GM12891 (cell line): ENCODE measurements at regions not wholly inside any gene's neighbourhood (a gene's known extent, or its start where the extent isn't known, plus 50 kb on each side); places are given as distances from the start of the nearest gene placed in this dataset.

Experiments used
- DNase-seq: peaks from one replicate; pipeline ENCODE4 v3.0.0; 2011; ENCODE audit warnings: low spot score; ENCODE audit not compliant: insufficient read length
- FAIRE-seq: peaks from 2 replicates; lab custom pipeline; 2011; peaks lifted over from hg19 to GRCh38; lab: Jason Lieb, UNC
- PAX5 ChIP-seq: IDR thresholded peaks from 2 replicates; pipeline ENCODE4 v1.6.1; 2011; ENCODE audit warnings: low read length, moderate library complexity, mild to moderate bottlenecking; ENCODE audit not compliant: insufficient read depth, severe bottlenecking
- POLR2A ChIP-seq: IDR thresholded peaks from 2 replicates; pipeline ENCODE4 v1.6.1; 2011; ENCODE audit warnings: low read depth, low read length, control low read depth
- POLR2AphosphoS5 ChIP-seq: IDR thresholded peaks from 2 replicates; pipeline ENCODE4 v1.6.1; 2011; ENCODE audit warnings: low read depth, low read length, control low read depth
- POU2F2 ChIP-seq: IDR thresholded peaks from 2 replicates; pipeline ENCODE4 v1.6.1; 2011; ENCODE audit warnings: low read depth, mild to moderate bottlenecking, control low read depth, low read length, moderate library complexity
- SPI1 ChIP-seq: IDR thresholded peaks from 2 replicates; pipeline ENCODE4 v1.6.1; 2011; ENCODE audit warnings: low read depth, low read length, control low read depth
- TAF1 ChIP-seq: IDR thresholded peaks from 2 replicates; pipeline ENCODE4 v1.6.1; 2011; ENCODE audit warnings: low read depth, low read length, control low read depth

DNA sequence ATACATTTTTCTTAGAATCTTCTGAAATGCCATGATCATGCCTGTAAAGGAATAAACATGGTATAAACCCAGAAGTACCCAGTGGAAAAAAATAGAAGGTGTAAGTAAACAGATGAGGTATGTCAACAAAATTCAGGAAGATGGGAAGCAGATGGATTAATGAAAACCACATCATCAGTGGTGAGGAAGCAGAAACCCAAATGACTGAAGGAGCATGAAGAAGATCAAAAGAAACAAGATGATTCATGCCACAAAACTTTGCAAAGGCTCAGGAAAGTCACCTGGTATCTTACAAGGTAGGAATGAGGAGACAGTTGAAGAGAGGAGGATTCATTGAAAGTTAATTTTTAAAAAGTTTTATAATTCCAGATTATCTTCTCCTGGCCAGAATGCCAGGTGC, 132.8 kb upstream of the PAPPA start:
- TF ChIP-seq POLR2A (no peak), SPI1 (no peak), PAX5 (no peak), TAF1 (no peak), POU2F2 (no peak), POLR2AphosphoS5 (no peak)
- DNase-seq (no peak), FAIRE-seq (no peak)

DNA sequence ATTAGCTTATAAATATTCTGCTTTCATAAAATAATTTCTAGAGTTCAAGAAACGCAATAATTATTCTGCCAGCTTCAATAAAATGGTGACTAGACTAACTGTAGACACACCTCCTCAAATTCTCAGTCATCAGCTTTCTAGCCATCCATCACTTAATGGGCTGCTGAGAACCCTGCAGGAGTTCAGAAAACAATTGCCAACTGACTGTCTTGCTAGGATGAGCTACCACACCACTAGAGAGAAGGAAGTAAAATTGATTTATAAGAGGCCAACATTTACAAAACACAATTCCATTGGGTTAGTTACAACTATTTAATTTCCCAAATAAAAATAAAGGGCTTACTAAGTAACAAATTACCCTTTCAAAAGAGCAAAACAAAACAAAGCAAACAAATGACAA, 126.5 kb upstream of the PAPPA start:
- DNase-seq, result no peak
- no peak for TF ChIP-seq POLR2AphosphoS5
- no peak for TF ChIP-seq POLR2A
- no peak for TF ChIP-seq TAF1
- no peak for TF ChIP-seq POU2F2
- no peak for TF ChIP-seq PAX5
- no peak for TF ChIP-seq SPI1
- no peak for FAIRE-seq

DNA sequence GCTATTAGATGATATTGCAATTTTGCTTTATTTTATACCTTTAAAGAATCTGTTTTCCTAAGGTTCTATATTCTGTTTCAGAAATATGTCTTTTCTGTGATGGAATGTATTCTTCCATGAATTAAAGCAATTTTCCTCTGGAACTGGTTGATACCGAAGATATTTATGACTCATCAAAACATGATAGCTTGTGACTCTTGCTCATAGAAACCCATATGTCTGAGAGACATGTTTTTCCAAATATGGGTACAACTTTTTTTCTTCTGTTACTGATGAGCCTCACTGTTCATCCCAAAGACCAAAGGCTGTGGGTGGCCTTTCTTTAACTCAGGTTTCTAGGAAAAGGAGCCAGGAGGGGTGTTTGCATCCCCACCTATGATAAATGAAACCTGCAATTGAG, 126.1 kb upstream of the PAPPA start:
- TF ChIP-seq SPI1 (no peak), POLR2AphosphoS5 (no peak), PAX5 (no peak), POU2F2 (no peak), TAF1 (no peak), POLR2A (no peak)
- FAIRE-seq (no peak), DNase-seq (no peak)

DNA sequence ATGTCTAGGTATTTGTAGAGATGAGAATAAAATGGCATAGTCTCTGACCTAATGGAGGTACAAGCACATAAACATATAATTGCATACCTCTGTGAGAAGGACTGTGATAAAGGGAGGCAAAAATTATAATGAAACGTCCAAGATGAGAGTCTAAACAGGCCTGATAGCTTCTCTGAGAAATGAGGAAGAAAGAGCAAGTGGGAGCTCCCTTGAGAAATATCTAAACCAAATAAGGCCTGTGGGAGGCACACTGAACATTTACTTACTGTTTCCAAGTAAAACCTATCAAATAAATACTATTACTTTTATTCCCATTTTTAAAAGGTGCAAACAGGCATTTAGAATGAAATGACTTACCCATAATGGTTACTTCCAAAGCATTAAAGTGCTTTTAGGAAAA, 125.6 kb upstream of the PAPPA start:
- TF ChIP-seq POLR2A (no peak), POLR2AphosphoS5 (no peak), TAF1 (no peak), SPI1 (no peak), POU2F2 (no peak), PAX5 (no peak)
- FAIRE-seq, result no peak
- DNase-seq, result no peak

DNA sequence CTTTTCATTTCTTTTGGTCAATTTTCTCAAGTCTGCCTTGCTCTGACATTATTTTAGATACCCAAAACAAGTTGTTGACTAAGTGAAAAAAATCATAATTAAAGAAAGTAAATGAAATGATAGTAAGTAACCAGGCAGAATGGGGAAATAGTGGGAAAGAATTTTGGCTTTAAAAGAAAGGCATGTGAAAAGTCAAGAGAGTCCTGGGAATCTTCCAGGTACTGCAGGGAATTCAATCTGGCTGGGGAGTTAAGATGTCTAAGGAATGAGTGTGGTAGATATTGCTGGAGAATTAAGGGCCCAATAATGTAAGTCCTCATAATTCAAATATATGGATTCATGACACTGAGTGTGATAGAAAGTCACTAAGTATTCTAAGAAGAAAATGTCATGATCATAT, 123.1 kb upstream of the PAPPA start:
- TF ChIP-seq TAF1, result no peak
- TF ChIP-seq POLR2A, result no peak
- no peak for TF ChIP-seq POU2F2
- no peak for TF ChIP-seq POLR2AphosphoS5
- TF ChIP-seq SPI1, result no peak
- TF ChIP-seq PAX5, result no peak
- FAIRE-seq (no peak), DNase-seq (no peak)

DNA sequence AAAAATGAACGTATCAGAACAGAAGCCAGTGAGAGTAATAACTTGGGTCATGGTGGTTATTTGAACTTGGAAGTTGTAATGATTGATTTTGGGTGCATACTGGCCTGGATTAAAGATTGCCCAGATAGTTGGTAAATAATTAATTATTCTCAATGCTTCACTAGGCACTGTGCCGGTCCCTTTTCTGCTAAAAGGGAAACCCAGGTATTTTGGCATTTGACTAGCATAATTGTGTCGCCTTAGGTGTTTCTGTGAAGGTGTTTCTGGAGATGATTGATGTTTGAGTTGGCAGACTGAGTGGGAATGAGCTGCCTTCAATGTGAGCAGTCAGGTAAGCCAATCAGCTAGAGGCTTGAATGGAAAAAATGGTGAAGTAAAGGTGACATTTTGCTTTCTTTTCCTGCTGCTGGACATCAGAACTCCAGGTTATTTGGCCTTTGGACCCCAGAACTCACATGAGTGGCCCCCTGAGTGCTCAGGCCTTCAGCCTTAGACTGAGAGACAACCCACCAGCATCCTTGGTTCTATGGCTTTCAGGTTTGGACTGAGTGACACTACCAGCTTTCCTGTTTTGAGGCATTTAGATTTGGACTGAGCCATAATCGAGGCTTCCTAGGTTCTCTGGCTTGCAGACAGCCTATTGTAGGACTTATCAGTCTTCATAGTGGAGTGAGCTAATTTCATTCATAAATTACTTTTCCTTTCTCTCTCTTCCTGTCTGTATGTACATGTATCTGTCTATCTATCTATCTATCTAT, 120.7 kb upstream of the PAPPA start:
- DNase-seq (no peak), FAIRE-seq (no peak)
- TF ChIP-seq SPI1 (no peak), PAX5 (no peak), TAF1 (no peak), POU2F2 (no peak), POLR2AphosphoS5 (no peak), POLR2A (no peak)

DNA sequence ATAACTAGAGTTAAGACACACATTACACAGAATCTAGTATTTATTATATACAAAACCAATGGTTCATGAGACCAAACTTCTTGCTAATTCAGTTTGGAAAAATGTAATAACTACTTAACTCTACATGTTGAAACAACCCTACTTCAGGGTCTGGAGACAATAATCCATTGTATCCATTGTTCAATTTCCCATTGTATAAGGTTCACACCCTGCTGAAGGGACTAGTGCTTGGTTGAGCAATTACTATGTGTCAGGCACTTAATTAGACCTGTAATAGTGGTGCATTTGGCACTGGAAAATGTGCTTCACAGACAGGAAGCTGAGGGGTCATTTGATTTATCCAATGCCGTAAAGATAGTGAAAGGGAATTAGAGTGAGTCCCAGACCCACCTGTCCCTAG, 114.3 kb upstream of the PAPPA start:
- no peak for TF ChIP-seq SPI1
- TF ChIP-seq POU2F2, result no peak
- TF ChIP-seq PAX5, result no peak
- TF ChIP-seq POLR2AphosphoS5, result no peak
- no peak for TF ChIP-seq TAF1
- TF ChIP-seq POLR2A, result no peak
- DNase-seq, result no peak
- no peak for FAIRE-seq

DNA sequence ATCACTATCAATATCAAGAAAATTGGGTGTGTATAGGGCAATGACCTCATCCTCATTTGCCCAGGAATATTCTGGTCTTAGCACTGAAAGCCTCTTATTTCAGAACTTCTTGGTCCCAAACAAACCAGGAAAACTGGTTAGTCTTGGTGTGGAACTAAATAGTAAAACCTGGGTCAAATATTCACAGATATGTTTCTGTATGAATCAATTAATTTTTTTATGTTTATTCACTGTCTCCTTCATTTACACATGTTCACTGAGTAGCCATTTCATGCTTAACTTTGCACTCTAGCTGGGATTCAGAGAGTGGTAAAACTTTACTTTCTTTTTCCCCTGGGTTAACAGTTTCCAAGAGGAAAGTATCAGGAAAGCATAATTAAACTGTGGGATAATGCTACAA, 113.7 kb upstream of the PAPPA start:
- DNase-seq, result no peak
- no peak for FAIRE-seq
- TF ChIP-seq PAX5 (no peak), POU2F2 (no peak)

DNA sequence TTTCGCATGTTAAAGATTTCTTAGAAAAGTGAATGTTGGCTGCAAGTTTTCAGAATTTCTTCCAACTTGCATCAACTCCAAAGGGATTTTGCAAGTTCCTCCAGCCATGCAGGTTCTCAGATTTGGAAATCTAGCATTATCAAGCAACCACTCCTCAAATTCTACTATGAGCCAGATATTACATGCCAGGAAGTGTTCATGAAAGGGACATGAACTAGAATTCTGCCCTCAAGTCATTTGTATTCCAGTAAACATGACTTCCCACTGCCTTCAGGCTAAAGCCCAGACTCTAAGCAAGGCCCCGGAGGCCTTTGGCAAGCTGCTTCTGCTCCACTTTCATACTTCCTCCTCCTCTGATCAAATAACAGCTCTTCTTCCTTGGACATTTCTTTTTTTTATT, 111.3 kb upstream of the PAPPA start:
- no peak for FAIRE-seq
- TF ChIP-seq PAX5 (no peak), POU2F2 (no peak), SPI1 (no peak), TAF1 (no peak), POLR2AphosphoS5 (no peak), POLR2A (no peak)
- DNase-seq, result no peak

DNA sequence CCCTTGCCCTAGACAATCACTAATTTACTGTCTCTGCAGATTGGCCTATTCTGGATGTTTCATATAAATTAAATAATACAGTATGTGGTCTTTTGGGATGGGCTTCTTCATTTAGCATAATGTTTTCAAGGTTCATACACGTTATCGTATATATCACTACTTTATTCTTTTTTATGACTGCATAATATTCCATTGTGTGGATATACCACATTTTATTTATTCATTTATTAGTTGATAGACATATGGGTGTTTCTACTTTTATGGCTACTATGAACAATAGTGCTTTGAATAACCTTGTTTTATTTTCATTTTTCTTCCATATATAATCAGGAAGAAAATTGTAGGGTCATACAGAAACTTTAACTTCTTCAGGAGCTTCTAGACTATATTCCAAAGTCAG, 108.5 kb upstream of the PAPPA start:
- FAIRE-seq (no peak), DNase-seq (no peak)
- TF ChIP-seq POU2F2 (no peak), SPI1 (no peak), POLR2AphosphoS5 (no peak), PAX5 (no peak), TAF1 (no peak), POLR2A (no peak)
